Activated CD4-positive, alpha-beta T cell treated with anti-CD3 and anti-CD28 coated beads, Interleukin-2, amount 50 U/mL, for 4 hours (primary cell): ENCODE measurements at regions not wholly inside any gene's neighbourhood (a gene's known extent, or its start where the extent isn't known, plus 50 kb on each side); places are given as distances from the start of the nearest gene placed in this dataset.

Experiments used
- DNase-seq, 2 experiments: peaks; one replicate each; pipeline ENCODE4 v3.0.0-alpha.2; 2020

- no peak for DNase-seq
Observed at GRCh38 chr18:37698508-37699040, 133.0 kb upstream of the CELF4 start.

GRCh38 chr18:37694516-37694915 is 128.9 kb upstream of the CELF4 start:
- DNase-seq: no peak

GRCh38 chr18:37691162-37691561 is 125.6 kb upstream of the CELF4 start:
- DNase-seq: no peak

DNA sequence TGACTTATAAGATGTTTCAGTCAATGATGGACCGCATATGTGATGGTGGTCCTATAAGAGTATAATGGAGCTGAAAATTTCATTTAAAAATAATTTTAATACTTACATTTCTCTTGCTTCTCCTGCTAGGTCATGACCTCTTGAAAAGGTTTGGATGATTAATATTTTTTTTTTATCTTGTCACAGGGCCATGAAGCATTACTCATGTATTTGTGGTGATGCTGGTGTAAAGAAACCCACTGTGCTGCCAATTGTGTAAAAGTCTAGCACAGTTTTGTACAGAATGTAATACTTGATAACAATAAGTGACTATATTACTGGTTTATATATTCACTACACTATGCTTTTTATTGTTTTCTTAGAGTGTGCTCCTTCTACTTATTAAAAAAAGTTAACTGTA is 124.2 kb upstream of the CELF4 start:
- DNase-seq: no peak

GRCh38 chr18:37684590-37684989 is 119.0 kb upstream of the CELF4 start:
- no peak for DNase-seq

DNA sequence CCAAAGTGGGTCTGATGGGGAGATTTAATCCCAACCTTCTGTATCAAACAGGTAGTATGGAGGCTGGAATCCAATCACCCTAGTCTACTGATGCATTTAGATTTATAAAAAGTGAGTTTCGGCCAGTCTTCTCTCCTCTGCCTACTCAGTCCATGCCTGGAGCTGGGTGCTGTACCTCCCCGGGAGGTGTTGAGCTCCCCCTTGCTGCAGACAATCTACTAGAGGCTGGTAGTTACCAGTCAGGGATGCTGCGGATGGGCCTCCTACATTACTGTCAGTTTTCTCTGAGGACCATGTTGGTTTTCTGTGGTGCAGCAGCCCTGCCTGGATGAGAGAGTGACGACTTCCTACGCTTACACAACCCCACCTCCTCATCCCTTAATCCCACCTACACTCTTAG is 118.6 kb upstream of the CELF4 start:
- no peak for DNase-seq

GRCh38 chr18:37680911-37681310 is 115.3 kb upstream of the CELF4 start:
- no peak for DNase-seq

DNA sequence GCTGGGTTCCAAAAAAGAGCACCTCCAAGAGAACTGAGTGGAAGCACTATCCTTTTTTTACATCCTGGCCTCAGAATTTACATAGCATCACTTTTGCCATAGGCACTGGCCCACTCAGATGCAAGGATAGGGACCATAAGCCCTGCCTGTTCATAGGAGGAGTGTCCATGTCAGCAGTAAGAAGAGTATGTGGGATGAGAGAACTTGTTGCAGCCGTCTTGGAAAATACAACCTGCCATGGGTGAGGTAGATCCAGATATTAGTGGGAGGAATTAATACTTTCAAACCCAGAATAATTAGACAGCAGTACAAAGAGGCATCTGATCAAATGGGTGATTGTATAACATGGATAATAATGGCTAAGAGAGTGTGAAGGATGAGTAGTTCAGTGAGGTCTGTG is 110.7 kb upstream of the CELF4 start:
- DNase-seq: no peak

DNA sequence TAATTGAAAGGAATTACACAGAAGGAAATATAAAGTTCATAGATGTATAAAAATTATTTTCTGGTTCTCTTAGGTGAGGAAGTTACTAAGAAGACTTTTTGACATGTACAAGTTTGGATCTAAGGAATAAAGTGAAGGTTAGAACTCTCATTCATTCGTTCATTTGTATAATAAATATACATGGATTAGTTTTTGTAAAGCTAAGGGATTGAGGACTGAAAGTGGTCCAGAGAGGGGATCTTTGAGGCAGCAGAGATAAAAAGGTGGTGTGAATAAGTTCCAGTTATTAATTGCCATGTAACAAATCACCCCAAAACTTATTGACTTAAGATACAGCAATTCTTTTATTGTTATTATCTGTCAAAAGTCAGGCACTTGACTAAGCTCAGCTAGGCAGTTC is 110.1 kb upstream of the CELF4 start:
- DNase-seq: no peak

DNA sequence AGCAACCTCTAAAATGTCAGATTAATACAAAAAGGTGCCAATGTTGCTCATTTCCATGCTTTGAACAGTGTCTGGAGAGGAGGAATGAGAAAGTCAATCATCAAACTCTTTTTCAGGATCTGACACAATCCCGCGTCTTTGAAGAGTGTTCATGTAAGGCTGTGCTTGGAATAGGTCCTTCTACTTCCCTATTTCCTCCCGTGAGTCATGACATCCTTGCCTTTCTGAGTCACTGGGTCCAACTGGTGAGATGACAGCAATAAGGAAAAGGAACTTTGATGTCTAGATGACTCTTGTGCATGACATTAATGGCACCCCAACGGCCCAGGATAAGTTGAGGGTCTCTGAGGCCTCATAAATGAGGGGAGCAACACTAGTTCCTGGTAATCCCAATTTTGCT is 109.0 kb upstream of the CELF4 start:
- no peak for DNase-seq

GRCh38 chr18:37673671-37674070 is 108.1 kb upstream of the CELF4 start:
- no peak for DNase-seq

GRCh38 chr18:37672932-37673595 is 107.5 kb upstream of the CELF4 start:
- no peak for DNase-seq

- DNase-seq: no peak
Observed at GRCh38 chr18:37672001-37672400, 106.4 kb upstream of the CELF4 start.

DNA sequence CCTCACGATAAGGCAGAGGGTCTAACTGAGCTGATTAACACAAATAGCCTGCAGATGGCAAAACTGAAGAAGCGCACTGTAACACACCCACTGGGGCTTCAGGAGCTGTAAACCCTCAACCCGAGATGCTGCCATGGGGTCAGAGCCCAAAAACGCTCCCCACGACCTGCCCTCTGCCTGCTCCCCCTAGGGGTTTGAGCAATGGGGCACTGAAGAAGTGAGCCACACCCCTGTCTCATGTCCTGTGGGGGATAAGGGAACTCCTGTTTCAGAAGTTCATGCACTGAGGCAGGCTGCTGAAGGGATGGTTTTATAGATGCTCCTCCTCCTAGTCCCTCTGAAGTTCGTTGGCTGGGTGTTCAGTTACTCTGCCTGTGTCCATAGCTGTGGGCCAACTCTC is 105.9 kb upstream of the CELF4 start:
- DNase-seq: no peak

DNA sequence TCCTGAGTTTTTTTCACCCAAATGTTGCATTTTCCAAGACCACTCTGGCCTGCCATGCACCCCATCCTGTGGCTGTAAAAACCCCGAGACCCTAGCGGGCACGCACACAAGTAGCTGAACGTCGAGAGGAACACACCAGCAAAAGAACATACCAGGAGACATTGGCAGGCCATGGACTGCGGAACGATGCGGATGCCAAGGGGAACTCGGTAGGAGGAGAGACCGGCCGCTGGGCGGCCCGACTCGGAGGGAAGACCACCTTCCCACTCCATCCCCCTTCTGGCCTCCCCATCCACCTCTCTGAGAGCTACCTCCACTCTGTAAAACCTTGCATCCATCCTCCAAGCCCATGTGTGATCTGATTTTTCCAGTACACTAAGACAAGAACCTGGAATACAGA is 105.5 kb upstream of the CELF4 start:
- no peak for DNase-seq

DNA sequence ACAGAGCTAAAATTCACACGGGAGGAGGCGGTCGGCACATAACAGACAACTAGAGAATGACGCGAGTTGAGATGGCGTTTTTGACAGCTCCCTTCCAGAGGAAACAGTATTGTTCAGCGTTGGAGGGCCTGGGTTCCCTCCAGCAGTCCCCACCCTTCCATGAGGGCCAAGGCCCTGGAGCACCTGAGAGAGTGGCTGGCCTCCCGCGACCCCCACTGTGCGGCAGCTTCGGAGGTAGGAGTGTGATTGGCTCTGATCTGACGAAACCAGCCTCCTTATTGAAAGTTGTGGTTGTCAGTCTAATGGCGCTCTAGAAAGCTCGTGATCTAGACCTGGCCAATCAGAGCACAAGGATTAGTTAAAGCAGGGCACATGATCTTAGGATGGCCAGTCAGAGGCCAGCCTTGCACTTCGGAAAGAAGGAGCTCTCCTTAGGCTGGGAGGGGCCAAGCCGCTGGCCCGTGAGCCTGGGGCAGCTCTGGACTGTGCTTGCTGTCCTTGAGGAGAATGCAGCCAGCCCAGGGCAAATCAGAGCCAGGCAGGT is 104.5 kb upstream of the CELF4 start:
- no peak for DNase-seq

DNA sequence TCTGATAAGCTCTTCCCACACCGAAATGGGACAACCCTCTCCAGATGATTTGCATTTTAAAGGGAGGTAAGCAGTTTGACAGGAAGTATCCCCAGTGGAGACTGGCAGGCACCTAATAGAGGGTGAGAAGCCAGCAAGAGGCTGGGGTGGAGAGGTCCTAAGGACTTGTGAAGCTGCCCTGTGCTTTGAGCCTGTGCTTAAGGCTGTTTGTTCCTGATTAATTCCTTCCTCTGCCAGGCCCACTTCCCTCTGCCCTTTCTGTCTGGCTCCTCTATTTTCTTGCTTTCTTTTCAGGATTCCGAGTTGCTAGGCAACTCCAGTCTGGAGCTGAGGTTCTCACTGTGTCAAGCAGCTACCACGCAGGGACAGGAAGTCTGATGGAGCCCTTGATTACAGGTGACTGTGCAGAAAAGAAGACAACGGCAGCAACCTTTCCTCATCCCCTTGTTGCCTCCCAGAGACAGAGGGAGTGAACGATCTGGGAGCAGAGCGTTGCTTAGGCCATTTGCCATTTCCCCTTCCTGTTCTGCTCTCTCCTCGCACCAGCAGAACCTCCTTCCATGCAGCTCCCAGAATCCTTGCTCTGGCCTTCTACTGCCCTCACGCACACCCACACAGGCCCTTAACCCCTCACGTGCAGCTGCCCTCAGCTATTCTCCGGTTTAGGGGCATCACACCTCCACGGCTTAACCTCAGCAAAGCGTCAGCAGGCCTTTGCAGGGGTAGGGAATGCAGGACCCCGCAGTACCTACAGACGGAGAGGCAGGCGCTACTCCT is 103.6 kb upstream of the CELF4 start:
- DNase-seq: no peak

- no peak for DNase-seq
Observed at GRCh38 chr18:37667836-37668235, 102.2 kb upstream of the CELF4 start.

DNA sequence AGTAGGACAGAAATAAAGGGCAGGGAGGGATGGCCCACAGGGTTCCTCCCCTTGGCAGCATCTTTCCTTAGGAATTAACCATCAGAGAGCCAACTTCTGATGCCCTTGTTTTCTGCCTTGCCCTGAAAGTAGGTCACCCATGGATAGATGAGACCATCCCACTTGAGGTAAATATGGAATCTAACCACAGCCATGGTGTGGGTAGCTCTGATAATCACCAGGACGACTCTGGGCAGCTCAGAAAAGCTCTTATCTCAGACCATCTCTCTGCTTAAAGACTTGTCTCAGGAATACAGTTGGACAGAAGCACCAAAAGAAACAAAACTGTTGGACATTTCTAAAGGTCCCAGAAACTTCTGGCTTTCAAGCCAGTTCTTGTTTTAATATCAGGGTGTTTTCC is 101.4 kb upstream of the CELF4 start:
- no peak for DNase-seq

GRCh38 chr18:37666451-37666850 is 100.9 kb upstream of the CELF4 start:
- DNase-seq: no peak

- DNase-seq: no peak
Observed at GRCh38 chr18:37665346-37665745, 99.7 kb upstream of the CELF4 start.

DNA sequence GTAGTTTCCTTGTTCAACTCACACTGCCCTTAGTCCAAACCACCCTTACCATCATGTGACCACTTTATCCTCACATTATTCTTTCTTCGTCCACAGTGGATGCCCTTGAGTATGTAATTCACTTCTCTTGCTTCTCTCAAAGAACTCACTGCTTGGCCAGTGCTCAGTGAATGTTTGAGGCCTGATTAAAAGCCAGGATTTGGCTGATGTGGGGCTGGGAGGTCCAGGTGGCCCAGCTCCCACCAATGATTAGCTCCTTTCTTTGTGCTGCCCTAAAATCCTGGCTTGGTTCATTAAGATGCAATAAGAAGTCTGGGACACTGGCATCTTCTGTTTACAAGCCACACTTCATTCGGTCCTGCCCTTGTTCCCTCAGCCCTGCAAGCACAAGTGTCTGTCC is 97.8 kb upstream of the CELF4 start:
- no peak for DNase-seq

- no peak for DNase-seq
Observed at GRCh38 chr18:37662546-37663339, 97.1 kb upstream of the CELF4 start.
